ENCODE measurements at regions not wholly inside any gene's neighbourhood (a gene's known extent, or its start where the extent isn't known, plus 50 kb on each side); places are given as distances from the start of the nearest gene placed in this dataset.

DNA sequence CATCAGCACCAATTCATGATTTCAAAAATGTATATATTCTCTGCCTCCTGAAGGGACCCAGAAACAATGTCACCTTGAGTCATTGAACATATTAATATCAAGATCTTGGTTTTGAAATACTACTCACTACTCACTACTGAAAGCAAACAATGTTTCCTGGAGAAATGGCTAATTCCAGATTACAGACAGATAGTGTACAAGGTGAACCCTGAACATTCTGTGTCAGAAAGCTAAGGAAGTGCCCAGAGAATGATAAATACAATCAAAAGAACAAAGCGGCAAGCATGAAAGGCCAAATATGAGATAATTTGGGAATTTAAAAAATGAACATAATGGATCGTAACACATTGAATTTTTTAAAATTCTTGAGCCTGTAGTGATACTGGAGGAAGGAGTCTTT lies 101.5 kb upstream of the TENT5A start:
- Histone ChIP-seq H3K4me1 (ENCODE audit: control insufficient read depth in 2 of 2, insufficient read depth in 2 of 2, low read length in 1 of 2) (no peaks in the 10 kb centered on the region), H3K4me3 (ENCODE audit: low read depth in 1 of 2, low read length in 2 of 2) (no peak overlapping the region), H3K27me3 (ENCODE audit: control insufficient read depth in 1 of 2, insufficient read depth in 2 of 2, low read length in 2 of 2) (no peaks in the 10 kb centered on the region), H3K27ac (ENCODE audit: low read depth in 2 of 2, low read length in 1 of 2) (no peak overlapping the region), H3K36me3 (ENCODE audit: control insufficient read depth in 2 of 2, insufficient read depth in 2 of 2, low read length in 1 of 2) (no peaks in the 10 kb centered on the region), H3K9me3 (ENCODE audit: control insufficient read depth in 2 of 2, insufficient read depth in 1 of 2, low read depth in 1 of 2, low read length in 1 of 2) (no peaks in the 10 kb centered on the region)
- 89 to 94% methylated on average over 2 of the region's 2 CpGs for WGBS, 2 donors

GRCh38 chr6:81849248-81849647 lies 96.8 kb upstream of the TENT5A start:
- Histone ChIP-seq H3K9me3 (ENCODE audit: control insufficient read depth in 2 of 2, insufficient read depth in 1 of 2, low read depth in 1 of 2, low read length in 1 of 2) (no peaks in the 10 kb centered on the region), H3K27ac (ENCODE audit: low read depth in 2 of 2, low read length in 1 of 2) (no peak overlapping the region), H3K36me3 (ENCODE audit: control insufficient read depth in 2 of 2, insufficient read depth in 2 of 2, low read length in 1 of 2) (no peaks in the 10 kb centered on the region), H3K4me1 (ENCODE audit: control insufficient read depth in 2 of 2, insufficient read depth in 2 of 2, low read length in 1 of 2) (no peaks in the 10 kb centered on the region), H3K27me3 (ENCODE audit: control insufficient read depth in 1 of 2, insufficient read depth in 2 of 2, low read length in 2 of 2) (no peaks in the 10 kb centered on the region), H3K4me3 (ENCODE audit: low read depth in 1 of 2, low read length in 2 of 2) (no peak overlapping the region)
- 72 to 78% methylated on average over 4 of the region's 4 CpGs for WGBS, 2 donors

- H3K27ac ChIP-seq (ENCODE audit: low read depth in 2 of 2, low read length in 1 of 2) = no peak overlapping the region
- H3K27me3 ChIP-seq (ENCODE audit: control insufficient read depth in 1 of 2, insufficient read depth in 2 of 2, low read length in 2 of 2) = no peaks in the 10 kb centered on the region
- 88 to 92% methylated on average over 3 of the region's 3 CpGs for WGBS, 2 donors
- H3K4me3 ChIP-seq (ENCODE audit: low read depth in 1 of 2, low read length in 2 of 2) = no peak overlapping the region
- H3K9me3 ChIP-seq (ENCODE audit: control insufficient read depth in 2 of 2, insufficient read depth in 1 of 2, low read depth in 1 of 2, low read length in 1 of 2) = no peaks in the 10 kb centered on the region
- H3K4me1 ChIP-seq (ENCODE audit: control insufficient read depth in 2 of 2, insufficient read depth in 2 of 2, low read length in 1 of 2) = no peaks in the 10 kb centered on the region
- H3K36me3 ChIP-seq (ENCODE audit: control insufficient read depth in 2 of 2, insufficient read depth in 2 of 2, low read length in 1 of 2) = no peaks in the 10 kb centered on the region
These were observed 95.4 kb upstream of the TENT5A start for GRCh38 chr6:81847866-81848265.

DNA sequence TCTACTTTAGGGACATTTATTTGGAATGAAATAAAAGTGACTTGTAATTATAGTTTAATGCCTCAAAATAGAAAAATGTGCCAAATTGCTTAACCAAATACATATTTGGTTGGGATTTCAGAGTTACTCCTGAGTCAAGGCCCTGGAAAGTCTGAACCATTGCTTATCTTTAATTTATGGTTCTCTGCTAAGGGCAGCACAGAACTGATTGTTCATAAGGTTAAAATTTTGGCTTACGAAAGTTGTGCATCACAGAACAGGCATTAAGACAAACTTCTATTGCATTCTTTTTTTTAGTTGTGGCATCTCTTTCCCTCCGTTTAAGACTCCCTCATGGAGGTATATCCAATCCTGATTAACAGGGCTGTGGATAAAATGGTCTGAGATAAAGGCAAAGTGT lies 92.2 kb upstream of the TENT5A start:
- no peaks in the 10 kb centered on the region for H3K27me3 ChIP-seq (ENCODE audit: control insufficient read depth in 1 of 2, insufficient read depth in 2 of 2, low read length in 2 of 2)
- H3K27ac ChIP-seq (ENCODE audit: low read depth in 2 of 2, low read length in 1 of 2) = no peak overlapping the region
- no peaks in the 10 kb centered on the region for H3K4me1 ChIP-seq (ENCODE audit: control insufficient read depth in 2 of 2, insufficient read depth in 2 of 2, low read length in 1 of 2)
- H3K4me3 ChIP-seq (ENCODE audit: low read depth in 1 of 2, low read length in 2 of 2) = no peak overlapping the region
- H3K9me3 ChIP-seq (ENCODE audit: control insufficient read depth in 2 of 2, insufficient read depth in 1 of 2, low read depth in 1 of 2, low read length in 1 of 2) = no peaks in the 10 kb centered on the region
- 86 to 93% methylated on average over 2 of the region's 2 CpGs for WGBS, 2 donors
- no peaks in the 10 kb centered on the region for H3K36me3 ChIP-seq (ENCODE audit: control insufficient read depth in 2 of 2, insufficient read depth in 2 of 2, low read length in 1 of 2)

DNA sequence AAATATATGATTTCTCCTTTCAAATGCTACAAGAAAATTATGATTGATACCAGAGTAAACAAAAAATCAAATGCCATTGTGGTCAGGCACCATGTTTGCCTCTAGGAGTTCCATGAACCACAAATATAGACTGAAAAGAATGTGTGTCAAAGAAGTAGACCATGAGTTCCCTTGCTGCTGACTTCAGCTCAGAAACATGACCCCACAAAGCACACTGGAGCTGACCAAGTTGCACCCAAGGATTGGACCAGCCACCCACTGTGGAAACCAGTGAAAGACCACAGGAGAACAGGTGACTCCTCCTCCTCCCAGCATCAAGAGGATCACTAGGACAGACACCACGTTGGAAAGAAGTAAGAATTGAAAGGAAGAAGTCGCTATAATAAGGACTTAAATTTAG lies 90.8 kb upstream of the TENT5A start:
- WGBS, 2 donors = 27 to 38% methylated on average over 2 of the region's 2 CpGs
- no peaks in the 10 kb centered on the region for H3K27me3 ChIP-seq (ENCODE audit: control insufficient read depth in 1 of 2, insufficient read depth in 2 of 2, low read length in 2 of 2)
- H3K9me3 ChIP-seq (ENCODE audit: control insufficient read depth in 2 of 2, insufficient read depth in 1 of 2, low read depth in 1 of 2, low read length in 1 of 2) = no peaks in the 10 kb centered on the region

GRCh38 chr6:81842254-81842653 lies 89.8 kb upstream of the TENT5A start:
- Histone ChIP-seq H3K27ac (ENCODE audit: low read depth in 2 of 2, low read length in 1 of 2) (no peak overlapping the region), H3K9me3 (ENCODE audit: control insufficient read depth in 2 of 2, insufficient read depth in 1 of 2, low read depth in 1 of 2, low read length in 1 of 2) (no peaks in the 10 kb centered on the region), H3K27me3 (ENCODE audit: control insufficient read depth in 1 of 2, insufficient read depth in 2 of 2, low read length in 2 of 2) (no peaks in the 10 kb centered on the region), H3K4me1 (ENCODE audit: control insufficient read depth in 2 of 2, insufficient read depth in 2 of 2, low read length in 1 of 2) (no peaks in the 10 kb centered on the region), H3K36me3 (ENCODE audit: control insufficient read depth in 2 of 2, insufficient read depth in 2 of 2, low read length in 1 of 2) (no peaks in the 10 kb centered on the region), H3K4me3 (ENCODE audit: low read depth in 1 of 2, low read length in 2 of 2) (no peak overlapping the region)

More for the DNA sequence above, 90.8 kb upstream of the TENT5A start:
- H3K4me3 ChIP-seq (ENCODE audit: low read depth in 1 of 2, low read length in 2 of 2) = no peak overlapping the region
- H3K27ac ChIP-seq (ENCODE audit: low read depth in 2 of 2, low read length in 1 of 2) = no peak overlapping the region
- H3K4me1 ChIP-seq (ENCODE audit: control insufficient read depth in 2 of 2, insufficient read depth in 2 of 2, low read length in 1 of 2) = no peaks in the 10 kb centered on the region
- H3K36me3 ChIP-seq (ENCODE audit: control insufficient read depth in 2 of 2, insufficient read depth in 2 of 2, low read length in 1 of 2) = no peaks in the 10 kb centered on the region

- no peak overlapping the region for H3K4me3 ChIP-seq (ENCODE audit: low read depth in 1 of 2, low read length in 2 of 2)
- no peaks in the 10 kb centered on the region for H3K36me3 ChIP-seq (ENCODE audit: control insufficient read depth in 2 of 2, insufficient read depth in 2 of 2, low read length in 1 of 2)
- no peaks in the 10 kb centered on the region for H3K4me1 ChIP-seq (ENCODE audit: control insufficient read depth in 2 of 2, insufficient read depth in 2 of 2, low read length in 1 of 2)
- WGBS, 2 donors = 50 to 71% methylated on average over 1 of the region's 1 CpG
- no peaks in the 10 kb centered on the region for H3K9me3 ChIP-seq (ENCODE audit: control insufficient read depth in 2 of 2, insufficient read depth in 1 of 2, low read depth in 1 of 2, low read length in 1 of 2)
- H3K27me3 ChIP-seq (ENCODE audit: control insufficient read depth in 1 of 2, insufficient read depth in 2 of 2, low read length in 2 of 2) = no peaks in the 10 kb centered on the region
- H3K27ac ChIP-seq (ENCODE audit: low read depth in 2 of 2, low read length in 1 of 2) = no peak overlapping the region
These were observed 86.4 kb upstream of the TENT5A start for GRCh38 chr6:81838724-81839426.

GRCh38 chr6:81838031-81838430 lies 85.5 kb upstream of the TENT5A start:
- H3K27ac ChIP-seq (ENCODE audit: low read depth in 2 of 2, low read length in 1 of 2) = no peak overlapping the region
- no peak overlapping the region for H3K4me3 ChIP-seq (ENCODE audit: low read depth in 1 of 2, low read length in 2 of 2)
- no peaks in the 10 kb centered on the region for H3K27me3 ChIP-seq (ENCODE audit: control insufficient read depth in 1 of 2, insufficient read depth in 2 of 2, low read length in 2 of 2)
- 66 to 73% methylated on average over 4 of the region's 4 CpGs for WGBS, 2 donors
- no peaks in the 10 kb centered on the region for H3K4me1 ChIP-seq (ENCODE audit: control insufficient read depth in 2 of 2, insufficient read depth in 2 of 2, low read length in 1 of 2)
- no peaks in the 10 kb centered on the region for H3K9me3 ChIP-seq (ENCODE audit: control insufficient read depth in 2 of 2, insufficient read depth in 1 of 2, low read depth in 1 of 2, low read length in 1 of 2)
- no peaks in the 10 kb centered on the region for H3K36me3 ChIP-seq (ENCODE audit: control insufficient read depth in 2 of 2, insufficient read depth in 2 of 2, low read length in 1 of 2)

DNA sequence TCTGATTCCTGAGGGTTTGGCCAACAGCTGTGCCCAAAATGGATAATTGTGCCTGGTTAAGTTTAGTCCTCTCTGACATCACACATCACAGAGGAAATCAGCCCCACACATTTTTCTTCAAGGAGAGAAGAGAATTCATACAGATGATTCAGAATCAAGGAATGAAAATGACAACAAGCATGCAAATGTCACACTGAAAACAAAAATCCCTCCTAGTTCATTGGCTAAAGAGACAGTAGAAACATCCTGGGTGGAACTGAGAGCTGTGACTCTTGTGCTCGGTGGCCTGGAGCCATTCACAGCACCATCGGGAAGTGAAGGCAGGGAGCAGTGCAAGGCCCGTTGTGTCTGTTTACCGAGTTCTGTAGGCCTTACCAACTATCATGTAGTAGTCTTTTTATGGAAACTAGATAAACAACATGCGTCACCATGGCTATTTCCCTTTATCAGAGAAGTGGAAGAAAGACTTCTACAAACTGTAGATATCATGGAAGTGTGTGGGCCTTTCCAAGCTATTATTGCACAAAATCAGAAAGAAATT lies 81.7 kb upstream of the TENT5A start:
- Histone ChIP-seq H3K27ac (ENCODE audit: low read depth in 2 of 2, low read length in 1 of 2) (no peak overlapping the region), H3K4me3 (ENCODE audit: low read depth in 1 of 2, low read length in 2 of 2) (no peak overlapping the region), H3K27me3 (ENCODE audit: control insufficient read depth in 1 of 2, insufficient read depth in 2 of 2, low read length in 2 of 2) (no peaks in the 10 kb centered on the region), H3K36me3 (ENCODE audit: control insufficient read depth in 2 of 2, insufficient read depth in 2 of 2, low read length in 1 of 2) (no peaks in the 10 kb centered on the region), H3K9me3 (ENCODE audit: control insufficient read depth in 2 of 2, insufficient read depth in 1 of 2, low read depth in 1 of 2, low read length in 1 of 2) (no peaks in the 10 kb centered on the region), H3K4me1 (ENCODE audit: control insufficient read depth in 2 of 2, insufficient read depth in 2 of 2, low read length in 1 of 2) (no peaks in the 10 kb centered on the region)
- WGBS, 2 donors = 58 to 67% methylated on average over 5 of the region's 5 CpGs

- H3K36me3 ChIP-seq (ENCODE audit: control insufficient read depth in 2 of 2, insufficient read depth in 2 of 2, low read length in 1 of 2) = no peaks in the 10 kb centered on the region
- WGBS, 2 donors = 89 to 92% methylated on average over 4 of the region's 4 CpGs
- H3K27me3 ChIP-seq (ENCODE audit: control insufficient read depth in 1 of 2, insufficient read depth in 2 of 2, low read length in 2 of 2) = no peaks in the 10 kb centered on the region
- H3K4me1 ChIP-seq (ENCODE audit: control insufficient read depth in 2 of 2, insufficient read depth in 2 of 2, low read length in 1 of 2) = no peaks in the 10 kb centered on the region
- H3K27ac ChIP-seq (ENCODE audit: low read depth in 2 of 2, low read length in 1 of 2) = no peak overlapping the region
- no peak overlapping the region for H3K4me3 ChIP-seq (ENCODE audit: low read depth in 1 of 2, low read length in 2 of 2)
- H3K9me3 ChIP-seq (ENCODE audit: control insufficient read depth in 2 of 2, insufficient read depth in 1 of 2, low read depth in 1 of 2, low read length in 1 of 2) = no peaks in the 10 kb centered on the region
These were observed 79.8 kb upstream of the TENT5A start for GRCh38 chr6:81832304-81832703.
